Mesendoderm (in vitro differentiated cells): ENCODE measurements at regions not wholly inside any gene's neighbourhood (a gene's known extent, or its start where the extent isn't known, plus 50 kb on each side); places are given as distances from the start of the nearest gene placed in this dataset.
A peak's percentile ranks its signal among the peaks of the same experiment; 100 is the strongest.

Source experiments
- DNase-seq: peaks from one replicate; pipeline ENCODE4 v3.0.0; 2013
- H2AK5ac ChIP-seq: 2 replicates; pipeline ENCODE4 v1.6.1; 2013; ENCODE audit warnings: low read length, inconsistent platforms
- H2BK120ac ChIP-seq: 2 replicates; pipeline ENCODE4 v1.6.1; 2013; ENCODE audit warnings: low read depth, mild to moderate bottlenecking, low read length, moderate library complexity, mixed read lengths
- H2BK15ac ChIP-seq: replicated peaks from 2 replicates; pipeline ENCODE4 v1.6.1; 2013; ENCODE audit warnings: low read depth, mild to moderate bottlenecking, moderate library complexity
- H2BK5ac ChIP-seq: 2 replicates; pipeline ENCODE4 v1.6.1; 2013; ENCODE audit warnings: low read length, inconsistent platforms
- H3K18ac ChIP-seq: 2 replicates; pipeline ENCODE4 v1.6.1; 2013; ENCODE audit warnings: mild to moderate bottlenecking, low read length, mixed read lengths
- H3K23ac ChIP-seq: one replicate; pipeline ENCODE4 v1.6.1; 2013; ENCODE audit warnings: low read length
- H3K27ac ChIP-seq: 2 replicates; pipeline ENCODE4 v1.5.1; 2013; ENCODE audit warnings: low read depth, mild to moderate bottlenecking, inconsistent platforms, low read length, moderate library complexity
- H3K27me3 ChIP-seq: 2 replicates; pipeline ENCODE4 v1.6.1; 2013; ENCODE audit warnings: low read length, control low read depth, mild to moderate bottlenecking, inconsistent platforms; ENCODE audit not compliant: insufficient read depth, poor library complexity
- H3K36me3 ChIP-seq: 2 replicates; pipeline ENCODE4 v1.6.1; 2013; ENCODE audit warnings: low read length, inconsistent platforms; ENCODE audit not compliant: control insufficient read depth, insufficient read depth
- H3K4ac ChIP-seq: one replicate; pipeline ENCODE4 v1.6.1; 2013; ENCODE audit warnings: low read depth, mild to moderate bottlenecking, low read length, moderate library complexity
- H3K4me1 ChIP-seq: 2 replicates; pipeline ENCODE4 v1.6.1; 2013; ENCODE audit warnings: low read depth, low read length, inconsistent platforms; ENCODE audit not compliant: control insufficient read depth
- H3K4me2 ChIP-seq: 2 replicates; pipeline ENCODE4 v1.6.1; 2013; ENCODE audit warnings: low read length
- H3K4me3 ChIP-seq: 2 replicates; pipeline ENCODE4 v1.5.1; 2013; ENCODE audit warnings: mild to moderate bottlenecking, low read length
- H3K56ac ChIP-seq: one replicate; pipeline ENCODE4 v1.6.1; 2013; ENCODE audit warnings: low read length
- H3K79me1 ChIP-seq: 2 replicates; pipeline ENCODE4 v1.6.1; 2013; ENCODE audit warnings: low read length, inconsistent platforms
- H3K79me2 ChIP-seq: 2 replicates; pipeline ENCODE4 v1.6.1; 2013; ENCODE audit warnings: mild to moderate bottlenecking, low read length; ENCODE audit not compliant: control insufficient read depth, insufficient read depth
- H3K9ac ChIP-seq: 2 replicates; pipeline ENCODE4 v1.6.1; 2013; ENCODE audit warnings: low read length, inconsistent platforms
- H4K5ac ChIP-seq: one replicate; pipeline ENCODE4 v1.6.1; 2013; ENCODE audit warnings: low read length
- H4K8ac ChIP-seq: one replicate; pipeline ENCODE4 v1.6.1; 2013; ENCODE audit warnings: low read depth, mild to moderate bottlenecking, control low read depth, low read length, moderate library complexity
- WGBS: extraction: QIAGEN DNeasy Blood & Tissue Kit; methylation state at CpG from one replicate; pipeline ENCODE4 v1.1.7; 2013; ENCODE audit warnings: low lambda C conversion rate, missing lambda C conversion rate; ENCODE audit not compliant: insufficient coverage; ENCODE audit errors: extremely low coverage; 5-methylcytosine and 5-hydroxymethylcytosine counted together

DNA sequence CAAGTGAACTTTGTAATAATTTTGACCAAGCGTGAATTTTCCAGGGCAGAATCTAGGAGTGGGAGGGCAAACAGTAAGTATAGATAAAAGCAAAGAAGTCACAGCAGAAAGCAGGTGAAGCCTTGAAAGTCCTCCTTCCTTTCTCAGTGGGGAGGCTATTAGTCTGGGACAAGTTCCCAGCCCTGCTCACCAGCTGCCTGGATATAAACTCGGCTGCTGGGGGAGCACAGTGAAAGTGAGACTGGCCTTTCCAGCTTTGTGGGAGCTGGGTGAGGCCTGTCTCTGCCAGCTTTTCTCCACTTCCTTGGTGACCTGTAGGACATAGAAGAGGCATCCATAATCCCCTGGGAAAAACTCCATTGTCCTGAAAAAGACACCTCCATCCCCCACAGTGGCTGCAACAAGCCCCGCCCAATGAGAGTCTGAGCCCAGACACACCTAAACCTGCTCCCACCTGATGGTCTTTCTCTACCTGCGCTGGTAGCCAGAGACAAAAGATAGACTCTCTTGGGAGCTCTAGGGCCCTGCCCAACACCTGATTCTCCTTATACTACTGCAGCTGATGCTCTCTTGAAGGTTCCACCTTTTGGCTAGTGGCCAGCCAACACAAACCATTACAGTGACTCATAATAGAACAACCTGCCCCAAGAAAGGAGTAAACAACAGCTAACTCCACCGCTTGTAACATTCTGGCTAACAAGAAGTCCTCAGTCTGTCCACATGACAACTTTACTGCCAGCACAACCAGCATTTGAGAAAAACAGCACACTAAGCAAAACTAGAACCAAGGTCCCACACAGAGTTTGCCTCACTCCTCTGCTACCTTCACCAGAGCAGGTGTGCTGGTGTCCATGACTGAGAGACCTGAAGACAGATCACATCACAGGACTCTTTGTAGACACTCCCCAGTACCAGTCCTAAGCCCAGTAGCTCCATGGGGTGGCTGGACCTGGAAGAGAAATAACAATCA, 252.2 kb upstream of the SLITRK6 start:
- no CpG with 5 or more reads among the region's 5 CpGs for WGBS
- no peak overlapping the region for H4K5ac ChIP-seq
- H3K27ac ChIP-seq: no peak overlapping the region
- H2AK5ac ChIP-seq: no peak overlapping the region
- H3K4me3 ChIP-seq: no peak overlapping the region
- H2BK15ac ChIP-seq: no peak overlapping the region
- no peak overlapping the region for H2BK120ac ChIP-seq
- peak; percentile 13 for DNase-seq
- H3K79me2 ChIP-seq: no peaks in the 10 kb centered on the region
- H3K56ac ChIP-seq: no peak overlapping the region
- H4K8ac ChIP-seq: no peak overlapping the region
- H3K4ac ChIP-seq: no peak overlapping the region
- H3K36me3 ChIP-seq: no peaks in the 10 kb centered on the region
- H3K18ac ChIP-seq: no peak overlapping the region
- no peaks in the 10 kb centered on the region for H3K79me1 ChIP-seq
- no peak overlapping the region for H2BK5ac ChIP-seq
- no peak overlapping the region for H3K9ac ChIP-seq
- no peak overlapping the region for H3K4me2 ChIP-seq
- H3K27me3 ChIP-seq: no peaks in the 10 kb centered on the region
- H3K4me1 ChIP-seq: no peaks in the 10 kb centered on the region
- H3K23ac ChIP-seq: no peak overlapping the region

DNA sequence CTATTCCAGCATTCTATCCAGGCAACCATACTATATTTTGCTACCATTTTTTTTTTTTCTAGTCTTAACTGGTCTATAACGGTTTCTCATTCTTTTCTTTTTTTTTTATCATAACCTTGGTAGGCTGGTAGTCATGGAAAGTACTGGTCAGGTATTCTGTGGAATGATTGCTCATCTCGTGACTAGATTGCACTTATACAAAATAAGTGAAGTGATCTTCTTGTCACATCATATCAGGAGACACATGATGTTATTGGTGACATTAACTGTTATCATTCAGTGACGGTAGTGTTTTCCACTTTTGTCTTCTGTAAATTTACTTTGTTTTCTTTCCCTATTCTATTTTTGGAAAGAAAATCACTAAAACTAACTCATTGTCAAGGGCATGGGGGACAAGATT, 239.3 kb upstream of the SLITRK6 start:
- Histone ChIP-seq H3K18ac (no peak overlapping the region), H3K4me3 (no peak overlapping the region), H3K79me2 (no peaks in the 10 kb centered on the region), H4K5ac (no peak overlapping the region), H3K4ac (no peak overlapping the region), H3K27ac (no peak overlapping the region), H3K36me3 (no peaks in the 10 kb centered on the region), H4K8ac (no peak overlapping the region), H3K23ac (no peak overlapping the region), H3K56ac (no peak overlapping the region), H2BK120ac (no peak overlapping the region), H2AK5ac (no peak overlapping the region), H3K9ac (no peak overlapping the region), H3K4me2 (no peak overlapping the region), H3K4me1 (no peaks in the 10 kb centered on the region), H2BK15ac (no peak overlapping the region), H2BK5ac (no peak overlapping the region), H3K27me3 (no peaks in the 10 kb centered on the region), H3K79me1 (no peaks in the 10 kb centered on the region)
- no CpG with 5 or more reads among the region's 3 CpGs for WGBS
- DNase-seq: no peak

DNA sequence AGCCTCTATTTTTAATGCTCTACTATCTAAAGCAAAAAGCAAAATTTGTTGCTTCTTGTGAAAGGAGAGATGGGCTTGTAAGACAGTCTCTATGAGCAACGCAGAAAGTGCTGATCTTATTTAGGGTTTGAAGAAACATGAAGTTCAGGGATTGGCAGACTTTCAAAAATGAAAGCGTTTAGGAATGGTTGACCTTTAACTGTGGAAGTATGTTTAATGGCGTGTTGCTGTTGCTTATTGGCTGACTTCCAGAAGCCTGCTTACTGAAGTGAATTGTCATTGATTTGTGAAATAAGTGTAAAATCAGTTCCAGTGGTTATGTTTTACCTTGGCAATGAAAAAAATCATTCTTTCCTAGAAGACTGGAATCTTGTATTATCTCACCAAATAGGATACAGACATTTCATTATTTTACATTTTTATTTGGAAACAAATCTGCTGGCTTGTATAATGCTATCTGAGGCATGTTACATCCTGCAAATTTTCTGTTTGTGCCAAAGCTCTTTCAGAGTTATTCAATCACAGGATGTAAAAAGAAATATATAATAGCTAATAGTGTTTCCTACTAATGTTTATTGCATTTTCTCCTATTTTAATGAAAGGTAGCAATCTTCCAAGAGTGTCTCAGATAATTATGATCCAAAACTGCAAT, 221.3 kb upstream of the SLITRK6 start:
- DNase-seq: no peak
- H3K79me2 ChIP-seq: no peaks in the 10 kb centered on the region
- H2BK15ac ChIP-seq: no peak overlapping the region
- no peaks in the 10 kb centered on the region for H3K4me1 ChIP-seq
- H3K27ac ChIP-seq: no peak overlapping the region
- H2BK5ac ChIP-seq: no peak overlapping the region
- no peaks in the 10 kb centered on the region for H3K27me3 ChIP-seq
- H3K4ac ChIP-seq: no peak overlapping the region
- no peak overlapping the region for H3K9ac ChIP-seq
- H4K5ac ChIP-seq: no peak overlapping the region
- no peak overlapping the region for H3K18ac ChIP-seq
- no peaks in the 10 kb centered on the region for H3K79me1 ChIP-seq
- H3K36me3 ChIP-seq: no peaks in the 10 kb centered on the region
- H3K56ac ChIP-seq: no peak overlapping the region
- H3K4me3 ChIP-seq: no peak overlapping the region
- H2BK120ac ChIP-seq: no peak overlapping the region
- H3K4me2 ChIP-seq: no peak overlapping the region
- no peak overlapping the region for H3K23ac ChIP-seq
- WGBS: no CpG with 5 or more reads among the region's 3 CpGs
- H2AK5ac ChIP-seq: no peak overlapping the region
- H4K8ac ChIP-seq: no peak overlapping the region

DNA sequence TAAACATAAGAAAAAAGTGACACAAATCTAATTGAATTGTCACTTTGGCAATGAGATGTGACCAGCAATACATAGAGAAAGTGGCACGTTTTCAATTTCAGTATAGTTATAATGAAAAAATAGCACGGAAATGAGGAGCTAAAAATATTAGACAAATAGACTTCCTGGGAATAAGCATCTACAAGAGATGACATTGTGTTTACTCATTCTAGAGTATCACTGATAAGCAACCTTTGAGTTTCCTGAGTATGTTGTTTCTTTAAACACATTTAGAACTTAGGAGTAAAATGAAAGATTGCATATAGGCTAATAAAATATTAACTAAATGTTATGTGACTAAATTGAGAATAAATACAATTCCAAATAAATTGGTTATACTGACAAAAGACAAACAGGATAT, 207.1 kb upstream of the SLITRK6 start:
- H3K36me3 ChIP-seq: no peaks in the 10 kb centered on the region
- DNase-seq: no peak
- no peak overlapping the region for H3K27ac ChIP-seq
- H2BK120ac ChIP-seq: no peak overlapping the region
- no peak overlapping the region for H3K23ac ChIP-seq
- no peaks in the 10 kb centered on the region for H3K27me3 ChIP-seq
- no peak overlapping the region for H3K56ac ChIP-seq
- H3K4me1 ChIP-seq: no peaks in the 10 kb centered on the region
- H3K79me2 ChIP-seq: no peaks in the 10 kb centered on the region
- no peak overlapping the region for H4K8ac ChIP-seq
- no peak overlapping the region for H2BK15ac ChIP-seq
- H3K9ac ChIP-seq: no peak overlapping the region
- H3K4me2 ChIP-seq: no peak overlapping the region
- no peak overlapping the region for H2AK5ac ChIP-seq
- no peaks in the 10 kb centered on the region for H3K79me1 ChIP-seq
- H3K18ac ChIP-seq: no peak overlapping the region
- H3K4ac ChIP-seq: no peak overlapping the region
- no peak overlapping the region for H4K5ac ChIP-seq
- H2BK5ac ChIP-seq: no peak overlapping the region
- H3K4me3 ChIP-seq: no peak overlapping the region
- WGBS: no CpG with 5 or more reads among the region's 2 CpGs

DNA sequence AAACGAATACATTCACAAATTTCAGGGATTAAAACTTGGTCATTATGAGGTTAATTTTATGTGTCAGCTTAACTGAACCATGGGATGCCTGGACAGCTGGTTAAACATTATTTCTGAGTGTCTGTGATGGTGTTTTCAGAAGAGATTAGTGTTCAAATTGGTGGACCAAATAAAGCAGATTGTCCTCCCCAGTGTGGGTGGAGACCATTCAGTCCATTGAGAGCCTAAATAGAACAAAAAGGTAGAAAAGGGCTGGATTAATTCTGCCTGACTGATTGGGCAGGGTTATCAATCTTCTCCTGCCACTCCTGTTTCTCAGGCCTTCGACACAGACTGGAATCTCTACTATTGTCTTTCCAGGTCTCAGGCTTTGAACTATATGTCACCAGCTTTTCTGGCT, 203.8 kb upstream of the SLITRK6 start:
- H4K5ac ChIP-seq: no peak overlapping the region
- no peak overlapping the region for H3K9ac ChIP-seq
- WGBS: no CpG with 5 or more reads among the region's 2 CpGs
- no peak overlapping the region for H2BK5ac ChIP-seq
- H3K23ac ChIP-seq: no peak overlapping the region
- no peak for DNase-seq
- peak overlapping the region; percentile 18 for H3K18ac ChIP-seq
- no peak overlapping the region for H3K4me2 ChIP-seq
- H3K79me1 ChIP-seq: no peaks in the 10 kb centered on the region
- H3K79me2 ChIP-seq: no peaks in the 10 kb centered on the region
- no peak overlapping the region for H3K27ac ChIP-seq
- no peaks in the 10 kb centered on the region for H3K27me3 ChIP-seq
- H3K4me3 ChIP-seq: no peak overlapping the region
- no peak overlapping the region for H2AK5ac ChIP-seq
- no peaks in the 10 kb centered on the region for H3K4me1 ChIP-seq
- no peak overlapping the region for H2BK15ac ChIP-seq
- H4K8ac ChIP-seq: no peak overlapping the region
- H3K4ac ChIP-seq: no peak overlapping the region
- no peak overlapping the region for H2BK120ac ChIP-seq
- H3K36me3 ChIP-seq: no peaks in the 10 kb centered on the region
- H3K56ac ChIP-seq: no peak overlapping the region
